Mammary epithelial cell (primary cell): ENCODE measurements at regions not wholly inside any gene's neighbourhood (a gene's known extent, or its start where the extent isn't known, plus 50 kb on each side); places are given as distances from the start of the nearest gene placed in this dataset.
"Not testable (repeated sequence)": the region's sequence is repeated elsewhere in the genome, so short reads cannot be mapped to it uniquely, and the experiment has no call there.

Experiments used
- CTCF ChIP-seq, 2 donors: IDR thresholded peaks in 1 of 2; conservative IDR thresholded peaks in 1 of 2; 2 replicates each; pipeline ENCODE4 v1.5.1; 2011 to 2012; ENCODE audit warnings: inconsistent platforms in 2 of 2, low read length in 2 of 2, mild to moderate bottlenecking in 2 of 2, control low read depth in 1 of 2, low read depth in 1 of 2; ENCODE audit not compliant: insufficient read depth in 1 of 2; ENCODE audit errors: extremely low read depth in 1 of 2
- EZH2 ChIP-seq: IDR thresholded peaks from 2 replicates; pipeline ENCODE4 v1.6.1; 2012; ENCODE audit warnings: low read length, inconsistent platforms, borderline replicate concordance

GRCh38 chr1:38146079-38146478 lies 99.5 kb upstream of the POU3F1 start:
- not testable (repeated sequence) for TF ChIP-seq EZH2; CTCF (conservative IDR thresholded peaks at IDR 0.05 in 1 of 2, IDR thresholded peaks at IDR 0.05 in 1 of 2; ENCODE audit: extremely low read depth in 1 of 2, insufficient read depth in 1 of 2, low read depth in 1 of 2, low read length in 2 of 2)
